Prostate gland (tissue), 2 donors: ENCODE measurements at regions not wholly inside any gene's neighbourhood (a gene's known extent, or its start where the extent isn't known, plus 50 kb on each side); places are given as distances from the start of the nearest gene placed in this dataset.

Source experiments
- CTCF ChIP-seq, 4 experiments: fragments of 200-600 bp in 2 of 4; fragments of 450-650 bp in 2 of 4; sonication (generic) in 2 of 4; IDR thresholded peaks; 1 replicate in 3 of 4; 2 replicates in 1 of 4; pipeline ENCODE4 v1.5.1; 2016 to 2019; ENCODE audit warnings: antibody characterized with exemption in 4 of 4, mild to moderate bottlenecking in 2 of 4, moderate library complexity in 2 of 4
- POLR2A ChIP-seq: fragments of 450-650 bp; IDR thresholded peaks from one replicate; pipeline ENCODE4 v1.6.1; 2016; ENCODE audit warnings: antibody characterized with exemption, mild to moderate bottlenecking
- POLR2AphosphoS5 ChIP-seq: sonication (generic); formaldehyde crosslinking; IDR thresholded peaks from one replicate; pipeline ENCODE4 v1.6.1; 2017; ENCODE audit warnings: antibody characterized with exemption

- TF ChIP-seq CTCF (IDR thresholded peaks at IDR 0.05) (no peak), POLR2A (no peak), POLR2AphosphoS5 (no peak)
Observed at GRCh38 chr1:195898924-195899323, 709.3 kb downstream of the KCNT2 start.
